Uterus (tissue), 3 donors: ENCODE measurements at regions not wholly inside any gene's neighbourhood (a gene's known extent, or its start where the extent isn't known, plus 50 kb on each side); places are given as distances from the start of the nearest gene placed in this dataset.

Source experiments
- DNase-seq, 2 donors: peaks; one replicate each; pipeline ENCODE4 v3.0.0-alpha.2; 2019 to 2020
- H3K27ac ChIP-seq, 2 donors: fragments of 200-600 bp; sonication (generic); 1 replicate in 1 of 2; 2 replicates in 1 of 2; pipeline ENCODE4 v1.5.1; 2016 to 2018
- H3K27me3 ChIP-seq, 2 donors: fragments of 200-600 bp; sonication (generic); one replicate each; pipeline ENCODE4 v1.5.1; 2018 to 2019; ENCODE audit warnings: control low read depth in 1 of 2
- H3K36me3 ChIP-seq, 2 donors: fragments of 200-600 bp; sonication (generic); one replicate each; pipeline ENCODE4 v1.5.1; 2019; ENCODE audit warnings: control low read depth in 1 of 2
- H3K4me1 ChIP-seq, 2 donors: fragments of 200-600 bp; sonication (generic); one replicate each; pipeline ENCODE4 v1.5.1; 2018 to 2019; ENCODE audit warnings: control low read depth in 1 of 2
- H3K4me3 ChIP-seq, 2 donors: fragments of 200-600 bp; sonication (generic); 1 replicate in 1 of 2; 2 replicates in 1 of 2; pipeline ENCODE4 v1.5.1; 2018 to 2019; ENCODE audit warnings: mild to moderate bottlenecking in 1 of 2
- H3K9me3 ChIP-seq, 2 donors: fragments of 200-600 bp; sonication (generic); one replicate each; pipeline ENCODE4 v1.5.1; 2019; ENCODE audit warnings: control low read depth in 1 of 2
- POLR2A ChIP-seq, 2 donors: fragments of 450-650 bp; IDR thresholded peaks; one replicate each; pipeline ENCODE4 v1.6.1; 2016; ENCODE audit warnings: antibody characterized with exemption in 2 of 2, mild to moderate bottlenecking in 1 of 2, moderate library complexity in 1 of 2
- intact Hi-C: fragments of 100-400 bp; cut with DNase I; formaldehyde crosslinking; loops from one replicate; pipeline ENCODE4 v1.15.1; 2023; ENCODE audit warnings: low total_unique reads
- TF ChIP-seq, protein P1 (sequence below), 4 experiments: fragments of 200-600 bp in 2 of 4; fragments of 450-650 bp in 2 of 4; sonication (generic) in 2 of 4; IDR thresholded peaks; one replicate each; pipeline ENCODE4 v1.5.1; 2016 to 2019; ENCODE audit warnings: antibody characterized with exemption in 4 of 4, mild to moderate bottlenecking in 2 of 4, moderate library complexity in 1 of 4
- donor health status: DM: yes; HTN: yes; CAD: no.

DNA sequence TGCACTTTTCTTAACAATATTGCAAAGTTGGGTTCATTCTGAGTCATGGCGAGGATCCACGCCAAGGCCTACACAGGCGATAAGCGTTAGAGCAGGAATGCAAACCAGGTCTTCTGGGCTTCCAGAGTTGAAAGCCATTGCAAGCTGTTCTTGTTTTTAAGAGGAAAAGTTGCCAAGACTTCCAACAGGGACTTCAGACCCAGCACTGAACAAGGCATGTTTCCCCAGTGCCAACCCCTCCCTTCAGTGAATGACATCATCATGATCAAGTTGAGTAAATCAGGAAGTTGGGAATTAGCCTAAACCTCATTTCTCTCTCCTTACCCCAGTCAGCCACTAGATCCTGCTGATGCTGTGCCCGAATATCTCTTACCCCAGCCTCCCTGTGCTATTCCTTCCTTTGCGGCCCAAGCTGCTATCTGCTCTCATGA is 355.1 kb downstream of the HS3ST1 start:
- Histone ChIP-seq H3K4me1 (no peaks in the 10 kb centered on the region), H3K4me3 (no peak overlapping the region), H3K36me3 (no peaks in the 10 kb centered on the region), H3K27ac (no peak overlapping the region), H3K27me3 (no peaks in the 10 kb centered on the region), H3K9me3 (no peaks in the 10 kb centered on the region)
- intact Hi-C loops, result no loop called here
- no peak for DNase-seq
- TF ChIP-seq, protein P1, sequence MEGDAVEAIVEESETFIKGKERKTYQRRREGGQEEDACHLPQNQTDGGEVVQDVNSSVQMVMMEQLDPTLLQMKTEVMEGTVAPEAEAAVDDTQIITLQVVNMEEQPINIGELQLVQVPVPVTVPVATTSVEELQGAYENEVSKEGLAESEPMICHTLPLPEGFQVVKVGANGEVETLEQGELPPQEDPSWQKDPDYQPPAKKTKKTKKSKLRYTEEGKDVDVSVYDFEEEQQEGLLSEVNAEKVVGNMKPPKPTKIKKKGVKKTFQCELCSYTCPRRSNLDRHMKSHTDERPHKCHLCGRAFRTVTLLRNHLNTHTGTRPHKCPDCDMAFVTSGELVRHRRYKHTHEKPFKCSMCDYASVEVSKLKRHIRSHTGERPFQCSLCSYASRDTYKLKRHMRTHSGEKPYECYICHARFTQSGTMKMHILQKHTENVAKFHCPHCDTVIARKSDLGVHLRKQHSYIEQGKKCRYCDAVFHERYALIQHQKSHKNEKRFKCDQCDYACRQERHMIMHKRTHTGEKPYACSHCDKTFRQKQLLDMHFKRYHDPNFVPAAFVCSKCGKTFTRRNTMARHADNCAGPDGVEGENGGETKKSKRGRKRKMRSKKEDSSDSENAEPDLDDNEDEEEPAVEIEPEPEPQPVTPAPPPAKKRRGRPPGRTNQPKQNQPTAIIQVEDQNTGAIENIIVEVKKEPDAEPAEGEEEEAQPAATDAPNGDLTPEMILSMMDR (IDR thresholded peaks at IDR 0.05), result no peak
- no peak for TF ChIP-seq POLR2A (IDR thresholded peaks at IDR 0.05)

GRCh38 chr4:11072999-11073398 is 355.7 kb downstream of the HS3ST1 start:
- H3K4me3 ChIP-seq, result no peak overlapping the region
- H3K27ac ChIP-seq, result no peak overlapping the region
- TF ChIP-seq, protein P1 (IDR thresholded peaks at IDR 0.05), result no peak
- no peak for TF ChIP-seq POLR2A (IDR thresholded peaks at IDR 0.05)
- H3K4me1 ChIP-seq, result no peaks in the 10 kb centered on the region
- intact Hi-C loops, result no loop called here
- no peak for DNase-seq
- no peaks in the 10 kb centered on the region for H3K36me3 ChIP-seq
- H3K9me3 ChIP-seq, result no peaks in the 10 kb centered on the region
- H3K27me3 ChIP-seq, result no peaks in the 10 kb centered on the region

DNA sequence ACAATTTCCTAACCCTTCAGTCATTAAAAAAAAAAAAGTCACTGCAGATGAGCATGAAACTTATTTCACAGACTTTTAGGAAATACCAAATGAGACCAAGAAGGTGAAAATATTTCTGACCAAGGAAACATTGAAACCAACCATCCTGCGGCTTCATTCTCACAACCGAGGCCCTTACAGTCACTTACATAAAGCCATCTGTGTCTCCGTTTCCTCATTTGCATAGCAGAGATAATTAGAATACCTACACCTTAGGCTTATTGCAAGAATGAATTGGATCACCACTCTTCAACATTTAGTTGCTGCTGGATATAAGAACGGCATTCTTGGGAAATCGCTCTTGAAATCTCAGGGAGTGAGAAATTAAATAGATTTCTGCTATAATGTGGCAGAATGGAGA is 356.2 kb downstream of the HS3ST1 start:
- TF ChIP-seq, protein P1 (IDR thresholded peaks at IDR 0.05), result no peak
- no peak for TF ChIP-seq POLR2A (IDR thresholded peaks at IDR 0.05)
- no peak for DNase-seq
- Histone ChIP-seq H3K36me3 (no peaks in the 10 kb centered on the region), H3K9me3 (no peaks in the 10 kb centered on the region), H3K4me1 (no peaks in the 10 kb centered on the region), H3K27ac (no peak overlapping the region), H3K4me3 (no peak overlapping the region), H3K27me3 (no peaks in the 10 kb centered on the region)
- intact Hi-C loops, result no loop called here

GRCh38 chr4:11070813-11071212 is 357.9 kb downstream of the HS3ST1 start:
- DNase-seq, result no peak
- Histone ChIP-seq H3K4me1 (no peaks in the 10 kb centered on the region), H3K27me3 (no peaks in the 10 kb centered on the region), H3K9me3 (no peaks in the 10 kb centered on the region), H3K4me3 (no peak overlapping the region), H3K36me3 (no peaks in the 10 kb centered on the region), H3K27ac (no peak overlapping the region)
- no peak for TF ChIP-seq POLR2A (IDR thresholded peaks at IDR 0.05)
- TF ChIP-seq, protein P1 (IDR thresholded peaks at IDR 0.05), result no peak
- intact Hi-C loops, result no loop called here

DNA sequence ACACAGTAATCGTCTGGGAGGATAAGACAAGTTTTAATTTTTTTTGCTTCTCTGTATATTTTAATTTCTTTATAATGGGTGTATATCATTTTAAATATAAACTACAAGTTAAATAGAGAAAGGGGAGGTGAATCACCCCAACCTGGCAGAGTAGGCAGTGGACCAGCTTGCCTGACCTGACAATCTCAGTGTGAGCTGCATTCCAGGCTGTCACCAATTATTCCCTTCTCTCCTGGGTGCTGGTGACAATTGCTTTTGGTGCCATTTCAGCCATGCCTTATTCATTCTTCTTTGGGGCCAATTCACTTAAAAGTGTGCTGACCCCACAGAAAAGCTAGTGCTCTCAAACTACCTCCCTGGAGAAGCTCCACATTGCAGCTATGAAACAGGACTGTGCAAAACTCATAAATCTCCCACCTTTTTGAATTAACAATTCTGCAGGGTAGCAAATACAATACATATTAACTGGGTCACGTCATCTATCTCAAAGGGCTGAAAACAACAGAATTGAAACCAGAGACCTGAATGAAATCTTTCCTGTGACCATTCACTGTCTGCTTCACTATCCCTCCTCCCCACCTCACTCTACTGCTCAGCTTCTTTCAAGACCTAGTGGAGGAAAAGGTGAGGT is 359.0 kb downstream of the HS3ST1 start:
- TF ChIP-seq, protein P1 (IDR thresholded peaks at IDR 0.05), result no peak
- TF ChIP-seq POLR2A (IDR thresholded peaks at IDR 0.05), result no peak
- Histone ChIP-seq H3K4me3 (no peak overlapping the region), H3K36me3 (no peaks in the 10 kb centered on the region), H3K4me1 (no peaks in the 10 kb centered on the region), H3K9me3 (no peaks in the 10 kb centered on the region), H3K27ac (no peak overlapping the region), H3K27me3 (no peaks in the 10 kb centered on the region)
- no peak for DNase-seq
- intact Hi-C loops, result no loop called here
